ENCODE measurements at regions not wholly inside any gene's neighbourhood (a gene's known extent, or its start where the extent isn't known, plus 50 kb on each side); places are given as distances from the start of the nearest gene placed in this dataset.
A peak's percentile ranks its signal among the peaks of the same experiment; 100 is the strongest.
"Not testable (repeated sequence)": the region's sequence is repeated elsewhere in the genome, so short reads cannot be mapped to it uniquely, and the experiment has no call there.

DNA sequence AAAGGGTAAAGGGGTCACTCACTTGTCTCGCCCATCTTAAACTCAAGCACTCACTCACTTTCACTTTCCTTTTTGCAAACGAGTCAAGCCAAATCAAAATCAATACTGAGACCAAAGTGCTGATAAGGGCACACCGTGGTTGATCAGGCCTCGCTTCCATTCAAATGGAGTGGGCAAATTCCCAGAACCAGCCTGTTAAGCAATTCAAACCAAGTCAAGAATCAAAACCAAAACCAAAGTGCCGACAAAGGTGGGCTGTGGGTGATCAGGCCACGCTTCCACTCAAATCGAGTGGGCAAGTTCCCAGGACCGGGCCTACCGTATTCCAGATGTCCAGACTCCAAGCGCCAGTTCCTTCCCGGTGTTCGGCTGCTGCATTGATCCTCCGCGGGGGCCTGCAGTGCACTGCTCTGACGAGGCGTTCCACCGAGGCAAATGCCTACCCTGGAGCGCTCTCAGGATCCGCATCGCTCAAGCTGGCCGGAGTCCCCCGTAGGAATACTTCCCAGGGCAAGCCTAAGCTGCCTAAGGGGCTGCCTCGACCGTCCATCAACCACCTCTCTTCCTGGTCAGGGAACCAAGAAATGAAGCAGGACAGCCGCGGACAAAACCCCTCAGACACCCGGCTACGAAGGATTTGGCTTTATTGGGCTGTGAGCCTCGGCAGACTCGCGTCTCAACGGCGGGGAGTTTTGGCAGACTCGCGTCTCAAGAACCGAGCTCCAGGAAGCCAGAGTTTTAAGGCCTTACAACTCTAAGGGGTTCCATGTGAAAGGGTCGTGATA, 89.9 kb upstream of the SLC1A4 start:
- H3K9ac ChIP-seq (ENCODE audit: low read length): no peak overlapping the region
- H3K27me3 ChIP-seq (ENCODE audit: low read depth, low read length): no peaks in the 10 kb centered on the region
- no peak for TF ChIP-seq EZH2phosphoT487 (IDR thresholded peaks at IDR 0.05; ENCODE audit: low read depth)
- no peak for TF ChIP-seq CTCF (IDR thresholded peaks at IDR 0.05; ENCODE audit: low read depth, low read length)
- H3K4me1 ChIP-seq (ENCODE audit: low read length): peaks cover 4% of the 10 kb centered on the region
- H3K27ac ChIP-seq (ENCODE audit: low read length): no peak overlapping the region
- no peaks in the 10 kb centered on the region for H3K9me3 ChIP-seq (ENCODE audit: insufficient read depth, low read length)
- no peaks in the 10 kb centered on the region for H4K20me1 ChIP-seq (ENCODE audit: insufficient read depth, low read length)
- H3K79me2 ChIP-seq (ENCODE audit: low read length): no peaks in the 10 kb centered on the region
- H3K4me2 ChIP-seq (ENCODE audit: low read length): no peak overlapping the region
- H3K36me3 ChIP-seq (replicated peaks; ENCODE audit: low read depth, low read length): no peaks in the 10 kb centered on the region
- H2AFZ ChIP-seq (ENCODE audit: low read depth, low read length): no peak overlapping the region
- no peak overlapping the region for H3K4me3 ChIP-seq (ENCODE audit: low read length)

GRCh38 chr2:64899876-64900275, 89.3 kb upstream of the SLC1A4 start:
- H2AFZ ChIP-seq (ENCODE audit: low read depth, low read length); H3K36me3 ChIP-seq (replicated peaks; ENCODE audit: low read depth, low read length); H3K9ac ChIP-seq (ENCODE audit: low read length); H3K9me3 ChIP-seq (ENCODE audit: insufficient read depth, low read length); H3K27ac ChIP-seq (ENCODE audit: low read length); H3K79me2 ChIP-seq (ENCODE audit: low read length); H3K4me3 ChIP-seq (ENCODE audit: low read length); H3K4me2 ChIP-seq (ENCODE audit: low read length); H3K27me3 ChIP-seq (ENCODE audit: low read depth, low read length); H4K20me1 ChIP-seq (ENCODE audit: insufficient read depth, low read length): not testable (repeated sequence)
- peaks cover 10% of the 10 kb centered on the region for H3K4me1 ChIP-seq (ENCODE audit: low read length)

DNA sequence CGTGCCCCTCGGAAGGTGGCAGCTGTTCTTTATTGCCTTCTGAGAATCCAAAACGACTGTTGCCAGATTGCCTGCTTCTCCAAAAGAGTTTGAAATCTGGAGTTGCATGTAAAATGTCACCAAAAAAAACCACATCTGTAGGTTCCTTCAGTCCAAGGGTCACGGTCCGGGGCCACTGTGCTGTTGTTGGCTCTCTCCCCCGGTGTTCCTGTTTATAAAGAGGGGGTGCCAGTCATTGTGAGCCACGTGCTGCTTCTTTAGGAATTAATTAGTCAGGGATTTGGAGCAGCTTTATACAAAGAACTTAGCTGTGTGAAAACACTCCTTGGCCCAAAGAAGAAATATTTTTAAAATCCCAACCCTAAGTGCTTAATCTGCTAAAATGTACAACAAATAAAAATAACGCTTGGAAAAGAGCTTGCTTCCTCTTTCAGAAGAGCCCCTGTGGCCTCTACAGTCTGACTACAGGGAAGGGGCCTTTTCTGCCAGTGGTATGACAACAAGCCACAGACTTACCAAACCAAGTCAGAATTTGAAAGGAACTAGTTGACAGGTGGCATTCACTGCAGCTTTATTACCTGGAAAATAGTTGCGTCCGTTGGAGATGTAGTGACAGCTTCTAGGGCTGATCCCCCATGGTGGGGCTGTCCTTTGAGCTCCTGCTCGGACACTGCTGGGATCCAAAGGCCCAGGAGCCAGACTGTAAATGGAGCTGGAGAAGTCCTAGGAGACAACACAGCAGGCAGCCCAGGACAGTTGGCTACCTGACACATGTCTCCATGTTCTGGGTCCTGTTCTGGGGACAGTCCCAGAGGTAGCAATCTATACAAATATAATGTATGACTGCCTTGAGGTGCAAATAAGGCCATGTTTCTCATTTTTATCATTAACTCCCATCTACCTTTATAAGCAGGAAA, 84.5 kb upstream of the SLC1A4 start:
- H3K9ac ChIP-seq (ENCODE audit: low read length): no peak overlapping the region
- no peak overlapping the region for H2AFZ ChIP-seq (ENCODE audit: low read depth, low read length)
- H3K27ac ChIP-seq (ENCODE audit: low read length): no peak overlapping the region

DNA sequence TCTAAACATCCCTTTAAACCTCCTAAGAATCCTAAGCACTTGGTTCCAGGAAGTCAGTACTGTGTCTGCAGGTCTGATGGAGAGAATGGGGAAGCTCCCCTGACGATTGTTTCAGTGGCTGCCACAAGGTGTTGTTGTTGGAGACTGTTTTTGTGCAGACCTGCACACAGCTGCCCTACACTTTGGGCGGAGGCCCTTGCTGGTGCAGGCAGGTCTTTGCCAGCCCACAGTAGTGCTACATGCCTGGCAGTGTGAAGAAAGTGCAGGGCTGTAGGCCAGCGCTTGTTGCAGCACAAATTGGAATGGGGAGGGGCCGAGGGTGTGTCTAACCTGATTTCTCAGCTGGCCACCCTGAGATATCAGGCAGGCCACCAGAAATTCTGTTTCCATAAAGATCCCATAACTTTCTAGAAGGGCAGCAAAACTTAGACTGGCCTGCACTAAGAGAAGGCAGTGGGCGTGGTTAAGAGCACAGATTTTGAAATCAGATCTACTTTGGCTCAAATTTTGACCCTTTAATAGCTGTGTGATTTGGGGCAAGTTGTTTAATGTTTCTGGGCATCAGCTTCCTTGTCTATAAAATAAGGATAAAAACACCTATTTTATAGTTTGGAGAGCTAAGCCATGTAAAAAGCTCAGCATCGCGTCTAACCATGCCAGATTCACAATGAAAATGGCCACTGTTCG, 83.7 kb upstream of the SLC1A4 start:
- H3K79me2 ChIP-seq (ENCODE audit: low read length): no peaks in the 10 kb centered on the region
- no peak overlapping the region for H3K27ac ChIP-seq (ENCODE audit: low read length)
- no peak overlapping the region for H3K4me3 ChIP-seq (ENCODE audit: low read length)
- peaks cover 24% of the 10 kb centered on the region for H3K4me1 ChIP-seq (ENCODE audit: low read length)
- H3K9ac ChIP-seq (ENCODE audit: low read length): no peak overlapping the region
- H3K4me2 ChIP-seq (ENCODE audit: low read length): peak overlapping the region; percentile 38; the same call in 1 of the 2 replicates
- H3K36me3 ChIP-seq (replicated peaks; ENCODE audit: low read depth, low read length): no peaks in the 10 kb centered on the region
- no peak overlapping the region for H2AFZ ChIP-seq (ENCODE audit: low read depth, low read length)
- TF ChIP-seq EZH2phosphoT487 (IDR thresholded peaks at IDR 0.05; ENCODE audit: low read depth): no peak
- no peak for TF ChIP-seq CTCF (IDR thresholded peaks at IDR 0.05; ENCODE audit: low read depth, low read length)
- no peaks in the 10 kb centered on the region for H3K9me3 ChIP-seq (ENCODE audit: insufficient read depth, low read length)
- no peaks in the 10 kb centered on the region for H3K27me3 ChIP-seq (ENCODE audit: low read depth, low read length)
- no peaks in the 10 kb centered on the region for H4K20me1 ChIP-seq (ENCODE audit: insufficient read depth, low read length)

More for the DNA sequence above, 84.5 kb upstream of the SLC1A4 start:
- Histone ChIP-seq H4K20me1 (ENCODE audit: insufficient read depth, low read length) (no peaks in the 10 kb centered on the region), H3K4me1 (ENCODE audit: low read length) (peaks cover 24% of the 10 kb centered on the region), H3K9me3 (ENCODE audit: insufficient read depth, low read length) (no peaks in the 10 kb centered on the region), H3K79me2 (ENCODE audit: low read length) (no peaks in the 10 kb centered on the region), H3K4me2 (ENCODE audit: low read length) (peak overlapping the region; percentile 38), H3K27me3 (ENCODE audit: low read depth, low read length) (no peaks in the 10 kb centered on the region), H3K36me3 (replicated peaks; ENCODE audit: low read depth, low read length) (no peaks in the 10 kb centered on the region), H3K4me3 (ENCODE audit: low read length) (no peak overlapping the region)
- TF ChIP-seq EZH2phosphoT487 (IDR thresholded peaks at IDR 0.05; ENCODE audit: low read depth): no peak
- TF ChIP-seq CTCF (IDR thresholded peaks at IDR 0.05; ENCODE audit: low read depth, low read length): no peak
